Urothelium cell line (cell line): ENCODE measurements at regions not wholly inside any gene's neighbourhood (a gene's known extent, or its start where the extent isn't known, plus 50 kb on each side); places are given as distances from the start of the nearest gene placed in this dataset.
A peak's percentile ranks its signal among the peaks of the same experiment; 100 is the strongest.

ENCODE experiments used
- DNase-seq: peaks from one replicate; pipeline ENCODE4 v3.0.0; 2011; ENCODE audit warnings: low spot score, mixed read lengths
- FAIRE-seq: peaks from 2 replicates; lab custom pipeline; 2011; peaks lifted over from hg19 to GRCh38; lab: Jason Lieb, UNC

GRCh38 chr14:104520620-104521410 is 58.7 kb upstream of the C14orf180 start:
- DNase-seq (no peak), FAIRE-seq (no peak)

- no peak for DNase-seq
- FAIRE-seq = no peak
Observed at GRCh38 chr14:104521816-104522745, 57.5 kb upstream of the C14orf180 start.

DNA sequence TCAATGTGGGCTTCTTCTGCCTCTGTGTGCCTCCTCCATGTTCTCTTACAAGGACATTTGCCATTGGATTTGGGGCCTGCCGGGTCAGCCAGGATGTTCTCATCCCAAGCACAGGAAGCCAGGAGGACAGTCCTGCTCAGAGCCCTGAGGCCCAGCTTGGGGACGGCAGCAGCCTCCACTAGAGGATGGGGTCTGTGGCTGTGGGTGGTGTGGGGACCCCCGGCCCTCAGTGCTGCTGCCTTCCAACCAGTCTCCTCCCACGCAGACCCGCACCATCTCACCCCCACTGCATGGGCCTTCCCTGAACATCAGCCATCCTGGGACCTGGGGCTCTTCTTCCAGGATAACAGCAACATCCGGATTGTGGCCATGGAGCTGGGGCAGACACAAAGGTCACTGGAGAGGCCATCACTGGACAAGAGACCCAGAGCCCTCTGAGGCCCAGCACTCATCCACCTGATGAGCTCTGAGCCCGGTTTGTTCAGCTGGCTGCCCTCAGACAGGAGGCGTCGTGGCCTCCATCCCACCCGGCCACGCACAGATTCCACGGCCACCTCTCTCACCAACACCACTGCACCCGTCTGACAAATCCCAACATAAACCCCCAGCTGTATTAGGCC is 56.5 kb upstream of the C14orf180 start:
- DNase-seq (no peak), FAIRE-seq (no peak)

- DNase-seq = no peak
- FAIRE-seq = no peak
Observed at GRCh38 chr14:104523546-104523935, 56.0 kb upstream of the C14orf180 start.

DNA sequence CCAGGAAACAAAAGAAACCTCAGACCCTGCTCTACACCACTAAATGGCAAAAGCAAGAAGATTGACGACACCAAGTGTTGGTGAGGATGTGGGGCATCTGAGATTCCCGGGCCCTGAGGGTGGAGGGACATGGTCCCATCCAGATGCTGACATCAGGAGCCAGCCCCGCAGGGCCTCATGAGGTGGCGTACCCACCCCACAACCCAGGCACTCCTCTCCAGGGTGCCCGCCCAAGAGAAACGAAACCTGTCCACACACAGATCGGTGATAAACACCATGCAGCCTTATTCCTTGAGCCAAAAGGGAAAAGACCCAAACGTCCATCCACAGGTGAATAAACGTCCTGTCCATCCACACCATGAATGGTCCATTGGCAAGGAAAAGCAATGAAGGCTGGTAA is 54.8 kb upstream of the C14orf180 start:
- FAIRE-seq (no peak), DNase-seq (no peak)

DNA sequence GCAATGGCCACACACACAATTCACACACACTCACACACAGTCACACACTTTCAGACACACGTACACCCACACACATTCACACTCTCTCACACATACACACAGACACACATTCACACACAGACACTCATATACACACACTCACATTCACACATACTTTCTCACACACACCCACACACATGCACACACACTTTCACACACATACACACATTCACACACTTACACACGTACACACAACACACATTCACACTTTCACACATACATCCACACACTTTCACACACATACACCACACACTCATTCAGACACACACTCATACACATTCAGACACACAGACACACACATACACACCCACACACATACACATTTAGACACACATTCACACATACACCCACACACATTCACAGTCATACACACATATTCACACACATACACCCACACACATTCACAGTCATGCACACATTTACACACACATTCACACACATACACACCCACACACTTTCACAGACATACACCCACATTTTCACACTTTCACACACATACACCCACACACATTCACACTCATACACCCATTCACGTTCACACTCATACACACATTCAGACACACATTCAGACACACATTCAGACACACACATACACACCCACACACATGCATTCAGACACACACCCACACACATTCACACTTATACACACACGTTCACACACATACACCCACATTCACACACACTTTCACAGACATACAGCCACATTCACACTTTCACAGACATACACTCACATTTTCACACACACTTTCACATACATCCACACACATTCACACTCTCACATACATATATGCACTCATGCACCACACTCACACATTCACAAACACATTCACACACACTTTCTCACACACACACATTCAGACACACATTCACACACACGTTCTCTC is 52.6 kb upstream of the C14orf180 start:
- no peak for DNase-seq
- FAIRE-seq = peak; percentile 94

- DNase-seq = no peak
- no peak for FAIRE-seq
Observed at GRCh38 chr14:104527857-104528459, 51.6 kb upstream of the C14orf180 start.

GRCh38 chr14:104528496-104528895 is 51.1 kb upstream of the C14orf180 start:
- FAIRE-seq (no peak), DNase-seq (no peak)
